HG03064 (cell line): ENCODE measurements at regions not wholly inside any gene's neighbourhood (a gene's known extent, or its start where the extent isn't known, plus 50 kb on each side); places are given as distances from the start of the nearest gene placed in this dataset.

ENCODE experiments used
- ATAC-seq: cut with Tn5 transposase; IDR thresholded peaks from one replicate; pipeline ENCODE4 v1.9.1; 2021; ENCODE audit warnings: low read depth; ENCODE audit not compliant: unreplicated experiment

DNA sequence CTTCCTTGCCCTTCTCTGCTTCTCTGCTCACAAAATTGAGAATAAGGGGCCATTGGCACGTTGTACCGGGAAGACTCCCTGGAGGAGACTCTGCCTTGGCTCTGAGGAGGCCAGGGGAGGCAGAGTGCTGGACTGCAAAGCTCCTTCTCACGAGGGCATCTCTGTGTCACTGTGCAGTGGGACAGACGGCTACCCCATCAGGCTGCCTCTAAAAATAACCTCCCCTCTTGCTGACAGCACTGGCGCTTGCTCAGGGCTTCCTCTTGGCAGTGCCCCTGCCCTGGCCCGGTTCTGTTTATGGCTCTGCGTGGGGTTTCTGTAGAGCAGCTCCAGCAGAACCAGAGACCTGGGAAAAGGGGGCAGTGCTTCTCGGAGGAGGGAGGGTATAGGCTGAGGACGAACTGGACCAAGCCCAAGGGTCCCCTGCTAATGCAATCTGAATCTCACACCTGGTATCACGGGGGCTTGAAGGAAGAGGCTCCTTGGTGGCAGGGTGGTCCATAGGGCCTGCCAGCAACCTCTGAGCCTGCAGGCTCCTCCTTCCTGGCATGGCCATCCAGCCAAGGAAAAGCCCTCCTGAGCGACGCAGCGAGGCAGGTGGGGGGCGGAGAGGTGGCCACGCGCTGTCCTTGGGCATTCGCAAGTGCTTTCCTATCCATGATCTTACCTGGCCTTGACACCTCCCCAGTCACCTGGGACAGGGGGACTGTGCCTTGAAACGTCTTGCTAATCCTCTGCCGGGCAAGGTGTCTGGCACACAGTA is 63.3 kb upstream of the TLE3 start:
- no peak for ATAC-seq

DNA sequence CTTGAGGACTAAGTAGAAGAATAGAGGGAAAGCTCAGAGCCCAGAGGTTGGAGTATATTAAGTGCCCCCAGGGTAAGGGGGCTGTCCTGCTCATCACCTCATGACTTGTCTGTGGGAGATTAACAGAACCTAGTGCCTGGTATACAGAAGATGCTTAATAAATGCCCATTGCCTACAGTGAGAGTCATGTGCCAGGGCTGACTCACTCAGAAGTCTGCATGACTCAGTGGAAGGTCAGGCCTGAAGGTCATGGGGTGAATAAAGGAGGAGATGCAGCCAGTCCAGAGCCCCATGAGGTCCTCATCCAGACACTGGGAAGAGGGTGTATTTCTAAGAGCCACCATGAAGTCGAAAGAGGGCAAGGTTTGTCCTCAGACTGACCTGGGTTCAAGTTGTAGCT is 62.5 kb upstream of the TLE3 start:
- ATAC-seq, result no peak

DNA sequence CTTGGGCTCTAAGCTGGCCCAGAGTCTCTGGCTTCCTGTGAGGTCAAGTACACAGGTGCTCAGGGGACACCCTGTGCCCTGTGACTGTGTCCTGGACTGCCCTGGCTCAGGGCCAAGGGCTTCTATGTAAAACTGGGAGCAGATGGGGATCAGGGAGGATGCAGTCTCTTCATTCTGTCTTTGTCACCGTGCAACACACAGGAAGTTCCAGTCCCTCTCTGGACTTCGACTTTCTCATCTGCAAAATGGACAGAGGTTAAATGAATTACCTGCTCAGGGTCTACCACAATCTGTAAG is 61.9 kb upstream of the TLE3 start:
- no peak for ATAC-seq

DNA sequence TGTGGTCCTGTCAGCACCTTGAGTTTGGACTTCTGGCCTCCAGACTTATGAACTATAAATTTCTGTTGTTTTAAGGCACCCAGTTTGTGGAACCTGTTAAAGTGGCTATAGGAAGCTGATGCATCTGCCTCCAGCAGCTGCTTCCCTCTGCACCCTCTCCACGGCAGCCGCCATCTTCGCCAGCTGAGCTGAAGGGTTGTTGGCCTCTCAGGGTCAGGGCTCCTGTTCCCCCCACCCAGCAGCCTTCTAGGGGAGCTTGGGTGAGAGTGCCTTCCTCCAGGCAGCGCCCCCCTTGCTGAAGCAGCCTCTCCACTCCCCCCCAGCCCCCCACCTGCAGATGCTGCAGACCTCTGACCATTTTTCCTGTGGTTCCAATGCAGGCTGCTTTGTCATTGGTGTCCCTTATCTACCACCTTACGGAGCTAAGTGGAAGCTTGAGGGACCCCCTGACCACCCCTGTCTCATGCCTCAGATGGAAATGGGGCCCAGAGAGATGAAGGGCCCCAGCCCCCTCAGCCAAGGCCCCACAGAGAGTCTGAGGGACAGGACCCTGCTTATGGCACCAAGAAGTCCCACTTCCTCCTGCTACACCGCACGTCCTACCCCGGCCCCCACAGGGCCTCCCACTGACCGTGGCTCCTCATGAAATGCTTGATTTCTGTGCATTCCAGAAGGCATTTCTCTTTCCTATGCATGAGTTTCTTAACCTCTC is 61.4 kb upstream of the TLE3 start:
- no peak for ATAC-seq

DNA sequence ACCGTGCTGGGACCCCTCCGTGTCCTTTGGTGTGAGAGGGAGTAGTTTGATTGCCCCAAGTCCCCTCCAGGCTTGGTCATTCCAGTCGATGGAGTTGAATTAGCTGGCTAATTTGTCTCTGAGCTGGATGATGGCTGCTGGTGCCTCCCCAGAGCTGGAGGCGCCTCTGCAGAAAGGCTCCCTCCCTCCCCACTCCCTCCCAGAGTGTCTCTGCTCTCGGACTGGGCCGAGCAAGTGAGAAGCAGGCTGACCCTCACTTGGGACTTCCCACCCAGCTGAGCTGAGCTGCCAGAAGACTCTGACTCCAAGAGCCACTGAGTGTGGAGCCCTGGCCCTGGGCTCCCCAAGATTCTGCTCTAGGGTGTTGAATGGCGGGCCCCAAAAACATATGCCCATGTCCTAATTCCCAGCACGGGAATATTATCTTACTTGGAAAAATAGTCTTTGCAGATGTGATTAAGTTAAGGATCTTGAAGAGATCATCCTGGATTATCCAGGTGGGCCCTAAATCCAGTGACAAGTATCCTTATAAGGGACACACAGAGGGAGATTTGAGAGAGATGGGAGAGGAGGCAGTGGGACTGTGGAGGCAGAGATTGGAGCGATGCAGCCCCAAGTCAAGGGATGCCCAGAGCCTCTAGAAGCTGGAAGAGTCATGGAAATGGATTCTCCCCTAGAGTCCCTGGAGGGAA is 60.7 kb upstream of the TLE3 start:
- ATAC-seq, result no peak

DNA sequence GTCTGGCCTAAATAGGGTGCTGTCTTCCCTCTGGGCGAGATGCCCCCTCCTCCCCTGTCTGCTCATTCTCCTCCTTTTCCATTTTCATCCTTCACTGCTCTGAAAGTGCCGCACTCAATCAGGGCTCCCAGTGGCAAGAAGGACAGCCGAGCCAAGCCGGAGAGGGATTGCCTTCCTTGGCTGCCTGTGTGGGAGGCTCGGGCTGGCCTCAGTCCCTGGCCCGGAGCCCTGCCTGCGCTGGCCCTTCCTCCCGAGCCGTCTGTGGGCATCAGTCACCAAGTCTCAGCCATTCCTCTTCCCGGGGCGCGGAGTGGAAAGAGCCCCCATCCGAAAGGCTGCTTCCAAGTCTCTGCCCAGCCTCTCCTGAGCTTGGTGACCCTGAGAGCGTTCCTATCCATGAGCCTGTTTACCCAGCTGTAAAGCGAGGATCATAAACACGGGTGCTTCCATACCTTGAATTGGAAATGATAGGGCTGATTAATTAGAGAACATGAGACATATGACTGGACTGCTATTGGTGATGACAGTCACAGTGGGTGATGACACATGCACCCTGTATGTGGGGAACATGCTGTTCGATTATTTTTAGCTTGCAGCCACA is 59.1 kb upstream of the TLE3 start:
- no peak for ATAC-seq

DNA sequence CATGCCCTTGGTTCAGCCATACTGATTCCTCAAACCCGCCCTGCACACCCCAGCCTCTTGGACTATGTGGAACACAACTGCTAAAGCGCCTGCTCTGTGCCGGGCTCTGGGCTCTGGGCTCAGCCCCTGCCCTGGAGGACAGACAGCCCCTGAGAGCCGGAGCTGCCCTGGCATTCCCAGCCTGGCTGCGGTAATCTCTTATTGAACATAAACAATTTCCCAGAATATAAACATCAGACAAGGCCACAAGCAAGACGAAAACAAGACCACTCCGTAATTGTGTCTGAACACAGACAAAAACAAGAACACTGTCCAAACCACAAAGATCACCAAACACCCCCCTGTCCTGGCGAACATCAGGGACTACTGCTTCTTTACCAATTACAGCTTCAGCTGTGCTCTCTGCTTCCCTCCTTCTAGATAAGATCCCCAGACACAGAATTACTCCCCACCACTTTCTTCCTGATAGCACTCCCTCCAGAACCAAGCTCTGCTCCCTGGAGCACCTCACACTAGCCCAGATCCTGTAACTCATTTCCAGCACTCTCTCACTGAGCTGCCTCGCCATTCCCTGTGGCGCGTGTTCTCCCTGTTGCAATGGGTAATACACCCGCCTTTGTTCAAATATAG is 57.1 kb upstream of the TLE3 start:
- no peak for ATAC-seq

DNA sequence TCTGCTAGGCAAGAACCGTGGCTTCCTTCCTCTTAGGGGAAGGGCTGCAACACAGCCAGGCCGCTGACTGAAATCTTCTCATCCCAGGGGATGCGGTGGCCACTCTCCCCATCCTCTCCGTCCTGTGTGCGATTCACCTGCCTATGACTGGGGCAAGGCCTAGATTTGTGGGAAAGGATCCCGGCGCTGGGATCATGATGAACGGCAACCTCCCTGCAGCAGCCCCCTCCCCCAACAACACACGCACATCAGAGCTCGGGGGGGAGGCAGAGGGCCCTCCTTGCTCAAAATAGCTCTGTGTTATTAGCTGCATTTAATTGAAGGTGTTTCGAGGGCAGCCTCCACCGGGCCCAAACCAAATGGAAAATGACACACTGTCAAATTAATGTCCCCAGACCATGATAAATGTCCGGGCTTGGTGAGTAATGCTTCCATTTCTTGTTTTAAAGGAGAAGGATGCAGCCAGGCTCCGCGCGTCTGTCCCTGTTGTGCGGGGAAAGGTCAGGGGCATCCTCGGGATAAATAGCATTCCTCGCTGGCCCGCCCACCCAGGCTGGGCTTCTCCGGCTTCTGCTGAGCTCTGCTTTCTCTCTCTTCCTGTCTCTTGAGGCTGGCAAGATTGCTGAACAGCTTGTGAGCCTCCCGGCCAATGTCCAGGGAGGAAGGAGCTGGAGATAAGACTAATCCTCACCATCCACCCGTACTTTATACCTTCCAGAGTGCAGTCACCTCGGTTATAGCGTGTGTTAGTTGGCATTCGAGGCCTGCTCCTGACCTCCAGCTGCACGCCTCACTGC is 56.4 kb upstream of the TLE3 start:
- no peak for ATAC-seq

DNA sequence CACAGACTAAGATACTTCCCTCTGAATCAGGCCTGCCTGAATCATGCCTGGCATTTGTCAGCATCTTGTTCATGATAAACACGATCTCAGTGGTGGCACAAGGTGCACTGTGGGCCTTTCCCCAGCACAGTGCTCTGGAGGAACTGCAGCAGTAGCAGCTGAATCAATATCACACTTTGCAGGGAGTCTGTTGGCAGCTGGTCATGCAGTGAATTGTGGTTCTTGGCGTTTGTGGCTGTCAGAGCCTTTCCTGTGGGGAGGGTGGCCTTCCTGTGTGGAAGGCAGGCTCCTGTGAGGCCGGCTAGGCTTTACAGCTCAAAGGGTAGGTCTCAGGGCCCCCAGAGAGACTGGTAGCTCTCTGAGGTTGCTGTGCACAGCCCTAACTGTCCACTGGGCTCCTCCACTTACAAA is 54.4 kb upstream of the TLE3 start:
- no peak for ATAC-seq

DNA sequence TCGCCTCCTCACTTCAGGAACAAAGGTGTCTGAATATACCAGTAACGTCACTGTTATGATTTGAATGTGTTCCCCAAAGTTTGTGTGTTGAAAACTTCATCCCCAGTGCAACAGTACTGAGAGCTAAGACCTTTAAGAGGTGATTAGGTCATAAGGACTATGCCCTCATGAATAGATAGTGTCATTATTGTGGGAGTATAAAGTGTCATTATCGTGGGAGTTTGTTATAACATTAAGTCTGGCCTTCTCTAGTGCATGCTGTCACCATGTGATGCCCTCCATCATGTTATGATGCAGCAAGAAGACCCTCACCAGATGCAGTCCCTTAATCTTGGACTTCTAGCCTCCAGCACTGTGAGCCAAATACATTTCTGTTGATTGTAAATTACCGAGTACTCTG is 53.7 kb upstream of the TLE3 start:
- no peak for ATAC-seq

DNA sequence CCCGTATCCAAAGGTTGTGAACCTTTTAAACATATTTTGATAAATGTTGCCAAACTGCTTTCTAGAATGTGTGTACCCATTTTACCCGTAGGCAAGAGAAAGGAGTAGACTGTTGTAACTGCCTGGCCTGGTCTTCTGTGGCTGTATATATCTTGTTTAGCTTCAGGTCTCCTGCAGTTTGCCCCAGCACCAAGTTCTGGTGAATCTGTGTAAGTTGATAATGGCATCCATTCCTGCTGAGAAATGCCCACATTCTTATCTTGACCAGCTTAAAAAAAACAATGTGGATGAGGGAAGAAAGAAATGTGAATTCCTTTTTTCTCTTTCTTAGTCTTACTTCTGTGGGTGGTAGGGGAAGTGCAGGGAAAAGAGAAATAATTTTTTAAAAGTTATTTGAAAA is 53.3 kb upstream of the TLE3 start:
- ATAC-seq, result no peak

DNA sequence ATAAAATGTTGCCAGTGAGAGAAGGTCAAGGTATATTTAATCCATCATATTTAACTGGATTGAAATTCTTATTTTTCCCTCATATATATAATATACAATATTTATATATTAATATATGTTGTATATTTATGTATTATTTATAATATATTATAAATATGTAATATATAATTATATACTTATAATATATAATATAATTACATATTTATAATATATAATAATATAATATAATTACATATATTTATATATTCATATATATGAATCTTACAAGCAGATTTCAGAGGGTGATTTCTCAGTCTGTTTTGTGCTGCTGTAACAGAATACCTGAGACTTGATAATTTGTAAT is 52.7 kb upstream of the TLE3 start:
- ATAC-seq, result no peak

DNA sequence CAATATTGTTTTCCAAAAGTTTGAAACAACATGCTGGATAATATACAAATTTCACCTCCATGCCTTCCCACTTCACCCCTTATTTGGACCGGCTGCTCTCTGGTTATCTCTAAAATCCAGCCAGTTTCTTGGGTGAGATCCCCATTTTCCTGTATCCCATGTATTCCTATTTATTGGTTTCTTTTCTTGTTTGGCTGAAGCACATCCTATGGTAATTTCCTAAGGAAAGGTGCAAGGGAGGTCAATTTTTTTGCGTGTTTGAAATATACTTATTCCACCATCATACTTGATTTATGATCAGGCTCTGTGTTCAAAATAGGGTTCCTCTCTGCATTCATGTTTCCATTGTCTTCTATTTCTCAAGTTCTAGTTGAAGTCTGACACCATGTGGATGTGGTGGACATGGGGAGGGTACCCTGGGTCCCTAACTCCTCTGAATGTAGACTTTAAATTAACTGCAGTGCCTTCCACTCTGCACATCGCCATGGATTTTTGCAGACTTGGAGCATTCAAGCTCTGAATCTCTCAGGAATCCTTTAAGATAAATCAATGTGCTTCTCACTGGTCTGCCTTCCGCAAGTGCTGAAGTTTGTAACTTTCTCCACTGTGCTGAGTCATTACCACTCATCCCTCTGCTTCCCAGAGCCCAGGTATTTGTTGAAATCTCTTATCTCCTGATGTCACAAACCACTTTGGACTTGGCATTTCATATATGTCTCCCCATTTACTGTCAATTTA is 52.1 kb upstream of the TLE3 start:
- no peak for ATAC-seq

DNA sequence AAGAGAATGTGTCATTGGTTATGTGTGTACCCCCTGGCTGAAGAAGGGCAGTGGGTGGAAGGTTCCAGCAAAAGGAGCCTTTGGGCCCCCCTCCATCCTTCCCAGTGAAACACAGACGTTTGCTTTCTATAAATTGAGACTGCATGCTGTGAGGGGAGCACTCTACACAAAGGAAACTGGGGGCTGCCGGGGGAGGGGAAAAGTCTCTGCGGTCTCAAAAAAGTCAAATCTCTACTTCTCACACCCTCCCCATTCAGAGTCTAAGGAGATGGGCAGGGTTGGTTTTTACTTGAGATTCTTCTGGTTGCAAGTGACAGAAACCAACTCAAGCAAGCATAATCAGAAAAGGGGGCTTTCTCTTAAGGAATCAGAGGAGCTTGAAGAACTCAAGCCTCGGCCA is 50.1 kb upstream of the TLE3 start:
- ATAC-seq, result no peak
